HL-60 (cell line): ENCODE measurements at regions not wholly inside any gene's neighbourhood (a gene's known extent, or its start where the extent isn't known, plus 50 kb on each side); places are given as distances from the start of the nearest gene placed in this dataset.
"Not testable (repeated sequence)": the region's sequence is repeated elsewhere in the genome, so short reads cannot be mapped to it uniquely, and the experiment has no call there.

Source experiments
- DNase-seq, 2 experiments: peaks; one replicate each; pipeline ENCODE4 v3.0.0-alpha.2; 2010 to 2020; ENCODE audit warnings: low read depth in 1 of 2, low spot score in 1 of 2
- H3K27ac ChIP-seq: fragments of 250-450 bp; sonication (Bioruptor Pico); replicated peaks from 2 replicates; pipeline ENCODE4 v1.5.1; 2020; ENCODE audit warnings: mild to moderate bottlenecking, moderate library complexity
- H3K27me3 ChIP-seq: fragments of 250-450 bp; sonication (Bioruptor Pico); 2 replicates; pipeline ENCODE4 v1.5.1; 2021; ENCODE audit warnings: mild to moderate bottlenecking, moderate library complexity; ENCODE audit not compliant: insufficient read depth, poor library complexity, severe bottlenecking
- H3K4me3 ChIP-seq: replicated peaks from 2 replicates; pipeline ENCODE4 v1.5.1; 2011; ENCODE audit warnings: mild to moderate bottlenecking, control low read depth, low read length; ENCODE audit not compliant: insufficient read depth
- CTCF ChIP-seq: IDR thresholded peaks from one replicate; pipeline ENCODE4 v1.5.1; 2011; ENCODE audit warnings: low read length, control low read depth, inconsistent platforms; ENCODE audit not compliant: insufficient read depth
- GABPA ChIP-seq: IDR thresholded peaks from 2 replicates; pipeline ENCODE4 v1.6.1; 2012; ENCODE audit warnings: low read depth
- POLR2AphosphoS5 ChIP-seq: IDR thresholded peaks from 2 replicates; pipeline ENCODE4 v1.6.1; 2012; ENCODE audit warnings: low read depth
- SPI1 ChIP-seq: IDR thresholded peaks from 2 replicates; pipeline ENCODE4 v1.6.1; 2012; ENCODE audit warnings: low read depth, mild to moderate bottlenecking, borderline replicate concordance
- TF ChIP-seq, protein P1 (sequence below): IDR thresholded peaks from 2 replicates; pipeline ENCODE4 v1.6.1; 2012; ENCODE audit warnings: low read depth; ENCODE audit not compliant: insufficient replicate concordance

GRCh38 chr2:4979111-4979510 is 713.1 kb upstream of the SOX11 start:
- no peak for DNase-seq
- TF ChIP-seq GABPA (no peak), SPI1 (no peak), CTCF (no peak), POLR2AphosphoS5 (no peak)

GRCh38 chr2:4980995-4981394 is 711.2 kb upstream of the SOX11 start:
- DNase-seq, result no peak
- TF ChIP-seq, protein P1, sequence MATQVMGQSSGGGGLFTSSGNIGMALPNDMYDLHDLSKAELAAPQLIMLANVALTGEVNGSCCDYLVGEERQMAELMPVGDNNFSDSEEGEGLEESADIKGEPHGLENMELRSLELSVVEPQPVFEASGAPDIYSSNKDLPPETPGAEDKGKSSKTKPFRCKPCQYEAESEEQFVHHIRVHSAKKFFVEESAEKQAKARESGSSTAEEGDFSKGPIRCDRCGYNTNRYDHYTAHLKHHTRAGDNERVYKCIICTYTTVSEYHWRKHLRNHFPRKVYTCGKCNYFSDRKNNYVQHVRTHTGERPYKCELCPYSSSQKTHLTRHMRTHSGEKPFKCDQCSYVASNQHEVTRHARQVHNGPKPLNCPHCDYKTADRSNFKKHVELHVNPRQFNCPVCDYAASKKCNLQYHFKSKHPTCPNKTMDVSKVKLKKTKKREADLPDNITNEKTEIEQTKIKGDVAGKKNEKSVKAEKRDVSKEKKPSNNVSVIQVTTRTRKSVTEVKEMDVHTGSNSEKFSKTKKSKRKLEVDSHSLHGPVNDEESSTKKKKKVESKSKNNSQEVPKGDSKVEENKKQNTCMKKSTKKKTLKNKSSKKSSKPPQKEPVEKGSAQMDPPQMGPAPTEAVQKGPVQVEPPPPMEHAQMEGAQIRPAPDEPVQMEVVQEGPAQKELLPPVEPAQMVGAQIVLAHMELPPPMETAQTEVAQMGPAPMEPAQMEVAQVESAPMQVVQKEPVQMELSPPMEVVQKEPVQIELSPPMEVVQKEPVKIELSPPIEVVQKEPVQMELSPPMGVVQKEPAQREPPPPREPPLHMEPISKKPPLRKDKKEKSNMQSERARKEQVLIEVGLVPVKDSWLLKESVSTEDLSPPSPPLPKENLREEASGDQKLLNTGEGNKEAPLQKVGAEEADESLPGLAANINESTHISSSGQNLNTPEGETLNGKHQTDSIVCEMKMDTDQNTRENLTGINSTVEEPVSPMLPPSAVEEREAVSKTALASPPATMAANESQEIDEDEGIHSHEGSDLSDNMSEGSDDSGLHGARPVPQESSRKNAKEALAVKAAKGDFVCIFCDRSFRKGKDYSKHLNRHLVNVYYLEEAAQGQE, result no peak
- TF ChIP-seq POLR2AphosphoS5, result no peak
- TF ChIP-seq GABPA, result no peak
- TF ChIP-seq SPI1, result no peak
- no peak for TF ChIP-seq CTCF
- H3K27ac ChIP-seq, result no peak overlapping the region
- no peak overlapping the region for H3K4me3 ChIP-seq
- H3K27me3 ChIP-seq, result no peaks in the 10 kb centered on the region

More at GRCh38 chr2:4979111-4979510, 713.1 kb upstream of the SOX11 start:
- no peak overlapping the region for H3K27ac ChIP-seq
- no peak overlapping the region for H3K4me3 ChIP-seq
- no peaks in the 10 kb centered on the region for H3K27me3 ChIP-seq

DNA sequence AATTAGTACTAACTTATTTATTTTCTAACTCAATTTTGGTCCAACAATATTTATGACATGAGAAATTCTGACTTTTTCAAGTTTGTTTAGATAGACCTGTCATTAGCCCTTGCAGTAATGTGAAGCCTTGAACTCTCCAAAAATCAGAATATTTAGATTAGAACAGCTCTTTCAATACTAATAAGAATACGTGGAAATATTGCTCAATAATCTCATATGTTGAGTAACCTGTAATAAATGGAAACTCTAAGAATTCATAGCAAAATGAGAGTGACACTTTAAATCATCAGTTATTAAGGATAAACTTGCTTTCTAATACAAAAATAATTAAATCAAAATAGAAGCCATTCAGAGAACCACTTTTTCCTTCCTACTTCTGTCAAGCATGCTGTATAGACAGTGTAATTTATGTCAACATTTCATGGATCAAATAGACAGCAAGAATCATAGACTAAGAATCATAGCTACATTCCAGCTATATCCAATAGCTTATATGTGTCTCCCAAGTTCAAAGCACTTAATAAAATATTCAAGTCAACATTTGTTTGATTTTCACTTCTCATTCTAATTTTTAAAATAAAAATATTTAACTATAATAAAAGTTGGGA is 710.3 kb upstream of the SOX11 start:
- no peak for TF ChIP-seq CTCF
- no peak for TF ChIP-seq SPI1
- TF ChIP-seq GABPA, result no peak
- TF ChIP-seq, protein P1, result no peak
- TF ChIP-seq POLR2AphosphoS5, result no peak
- H3K27me3 ChIP-seq, result no peaks in the 10 kb centered on the region
- DNase-seq, result no peak
- no peak overlapping the region for H3K27ac ChIP-seq
- no peak overlapping the region for H3K4me3 ChIP-seq

DNA sequence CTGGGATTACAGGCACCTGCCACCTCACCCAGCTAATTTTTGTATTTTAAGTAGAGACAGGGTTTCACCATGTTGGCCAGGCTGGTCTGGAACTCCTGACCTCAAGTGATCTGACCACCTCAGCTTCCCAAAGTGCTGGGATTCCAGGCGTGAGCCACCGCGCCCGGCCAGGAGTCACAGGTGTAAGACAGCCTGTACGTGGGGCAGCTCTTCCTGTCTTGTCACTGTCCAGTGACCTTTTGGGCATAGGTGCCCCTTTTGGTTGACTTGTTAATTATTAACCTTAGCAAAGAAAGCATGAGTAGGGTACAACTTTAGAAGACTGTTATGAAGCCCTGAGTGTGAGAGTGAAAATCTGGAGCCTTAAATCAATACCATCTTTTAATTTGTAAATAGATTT is 703.7 kb upstream of the SOX11 start:
- not testable (repeated sequence) for DNase-seq, H3K27me3 ChIP-seq, H3K27ac ChIP-seq, H3K4me3 ChIP-seq
